ENCODE measurements at regions not wholly inside any gene's neighbourhood (a gene's known extent, or its start where the extent isn't known, plus 50 kb on each side); places are given as distances from the start of the nearest gene placed in this dataset.

DNA sequence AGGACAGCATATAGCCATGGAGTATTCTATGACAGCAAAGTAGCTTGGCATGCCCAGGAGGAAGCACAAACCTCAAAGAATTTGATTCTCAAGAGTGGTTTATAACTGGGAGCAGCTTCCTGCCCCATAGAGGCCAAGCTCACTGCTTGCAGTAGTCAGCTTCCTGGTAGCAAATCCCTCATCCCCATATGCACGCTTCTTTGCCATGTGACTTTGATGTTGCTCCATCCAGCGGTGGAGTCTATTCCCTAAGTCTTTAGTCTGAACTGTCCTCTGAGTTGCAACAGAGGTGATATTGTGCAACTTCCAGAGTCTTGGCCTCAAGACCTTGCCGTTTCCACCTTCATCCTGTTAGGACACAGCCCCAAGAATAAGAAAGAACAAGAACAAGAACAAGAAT lies 996.8 kb upstream of the TMEM132C start:
- TF ChIP-seq, protein P1, sequence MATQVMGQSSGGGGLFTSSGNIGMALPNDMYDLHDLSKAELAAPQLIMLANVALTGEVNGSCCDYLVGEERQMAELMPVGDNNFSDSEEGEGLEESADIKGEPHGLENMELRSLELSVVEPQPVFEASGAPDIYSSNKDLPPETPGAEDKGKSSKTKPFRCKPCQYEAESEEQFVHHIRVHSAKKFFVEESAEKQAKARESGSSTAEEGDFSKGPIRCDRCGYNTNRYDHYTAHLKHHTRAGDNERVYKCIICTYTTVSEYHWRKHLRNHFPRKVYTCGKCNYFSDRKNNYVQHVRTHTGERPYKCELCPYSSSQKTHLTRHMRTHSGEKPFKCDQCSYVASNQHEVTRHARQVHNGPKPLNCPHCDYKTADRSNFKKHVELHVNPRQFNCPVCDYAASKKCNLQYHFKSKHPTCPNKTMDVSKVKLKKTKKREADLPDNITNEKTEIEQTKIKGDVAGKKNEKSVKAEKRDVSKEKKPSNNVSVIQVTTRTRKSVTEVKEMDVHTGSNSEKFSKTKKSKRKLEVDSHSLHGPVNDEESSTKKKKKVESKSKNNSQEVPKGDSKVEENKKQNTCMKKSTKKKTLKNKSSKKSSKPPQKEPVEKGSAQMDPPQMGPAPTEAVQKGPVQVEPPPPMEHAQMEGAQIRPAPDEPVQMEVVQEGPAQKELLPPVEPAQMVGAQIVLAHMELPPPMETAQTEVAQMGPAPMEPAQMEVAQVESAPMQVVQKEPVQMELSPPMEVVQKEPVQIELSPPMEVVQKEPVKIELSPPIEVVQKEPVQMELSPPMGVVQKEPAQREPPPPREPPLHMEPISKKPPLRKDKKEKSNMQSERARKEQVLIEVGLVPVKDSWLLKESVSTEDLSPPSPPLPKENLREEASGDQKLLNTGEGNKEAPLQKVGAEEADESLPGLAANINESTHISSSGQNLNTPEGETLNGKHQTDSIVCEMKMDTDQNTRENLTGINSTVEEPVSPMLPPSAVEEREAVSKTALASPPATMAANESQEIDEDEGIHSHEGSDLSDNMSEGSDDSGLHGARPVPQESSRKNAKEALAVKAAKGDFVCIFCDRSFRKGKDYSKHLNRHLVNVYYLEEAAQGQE (IDR thresholded peaks at IDR 0.05; ENCODE audit: borderline replicate concordance): no peak
- TF ChIP-seq CTCF (IDR thresholded peaks at IDR 0.05; ENCODE audit: poor library complexity, severe bottlenecking) (no peak), SMC3 (conservative IDR thresholded peaks at IDR 0.05; ENCODE audit: poor library complexity) (no peak), EZH2 (IDR thresholded peaks at IDR 0.05; ENCODE audit: borderline replicate concordance, insufficient read depth, low read length, poor library complexity, severe bottlenecking) (no peak), EP300 (conservative IDR thresholded peaks at IDR 0.05; ENCODE audit: poor library complexity, severe bottlenecking) (no peak), RAD21 (conservative IDR thresholded peaks at IDR 0.05) (no peak)
- no peaks in the 10 kb centered on the region for H3F3A ChIP-seq (ENCODE audit: insufficient read depth, low read length, poor library complexity, severe bottlenecking)
- H3K9me2 ChIP-seq (ENCODE audit: insufficient read depth, low read length): no peaks in the 10 kb centered on the region
- H2AFZ ChIP-seq (ENCODE audit: low read depth, low read length): no peak overlapping the region
- no peaks in the 10 kb centered on the region for H4K20me1 ChIP-seq (ENCODE audit: insufficient read depth)
- H3K27ac ChIP-seq (ENCODE audit: low read length): no peak overlapping the region
- no peak overlapping the region for H3K9ac ChIP-seq (ENCODE audit: low read length)
- no peak overlapping the region for H3K4me3 ChIP-seq (ENCODE audit: low read length)
- H3K36me3 ChIP-seq (ENCODE audit: insufficient read depth, low read length): no peaks in the 10 kb centered on the region
- H3K4me2 ChIP-seq (ENCODE audit: low read length): no peak overlapping the region
- no peaks in the 10 kb centered on the region for H3K27me3 ChIP-seq (ENCODE audit: insufficient read depth, low read depth, low read length)
- no peaks in the 10 kb centered on the region for H3K9me3 ChIP-seq (ENCODE audit: low read length)
- no peaks in the 10 kb centered on the region for H3K79me2 ChIP-seq (replicated peaks; ENCODE audit: insufficient read depth, low read length)

GRCh38 chr12:127271776-127272175 lies 995.2 kb upstream of the TMEM132C start:
- Histone ChIP-seq H3K79me2 (replicated peaks; ENCODE audit: insufficient read depth, low read length) (no peaks in the 10 kb centered on the region), H4K20me1 (ENCODE audit: insufficient read depth) (no peaks in the 10 kb centered on the region), H3K9me2 (ENCODE audit: insufficient read depth, low read length) (no peaks in the 10 kb centered on the region), H3K9me3 (ENCODE audit: low read length) (no peaks in the 10 kb centered on the region), H2AFZ (ENCODE audit: low read depth, low read length) (no peak overlapping the region), H3F3A (ENCODE audit: insufficient read depth, low read length, poor library complexity, severe bottlenecking) (no peaks in the 10 kb centered on the region), H3K27ac (ENCODE audit: low read length) (no peak overlapping the region), H3K4me2 (ENCODE audit: low read length) (no peak overlapping the region), H3K27me3 (ENCODE audit: insufficient read depth, low read depth, low read length) (no peaks in the 10 kb centered on the region), H3K36me3 (ENCODE audit: insufficient read depth, low read length) (no peaks in the 10 kb centered on the region), H3K9ac (ENCODE audit: low read length) (no peak overlapping the region), H3K4me3 (ENCODE audit: low read length) (no peak overlapping the region)
- TF ChIP-seq SMC3 (conservative IDR thresholded peaks at IDR 0.05; ENCODE audit: poor library complexity) (no peak), EZH2 (IDR thresholded peaks at IDR 0.05; ENCODE audit: borderline replicate concordance, insufficient read depth, low read length, poor library complexity, severe bottlenecking) (no peak), EP300 (conservative IDR thresholded peaks at IDR 0.05; ENCODE audit: poor library complexity, severe bottlenecking) (no peak), TAF1 (IDR thresholded peaks at IDR 0.05; ENCODE audit: low read depth) (no peak), POLR2AphosphoS5 (IDR thresholded peaks at IDR 0.05) (no peak), CTCF (IDR thresholded peaks at IDR 0.05; ENCODE audit: poor library complexity, severe bottlenecking) (no peak), MXI1 (conservative IDR thresholded peaks at IDR 0.05; ENCODE audit: poor library complexity, severe bottlenecking) (no peak), RAD21 (conservative IDR thresholded peaks at IDR 0.05) (no peak)
- TF ChIP-seq, protein P1 (IDR thresholded peaks at IDR 0.05; ENCODE audit: borderline replicate concordance): no peak
